Amygdala (tissue), 56 donors: ENCODE measurements at regions not wholly inside any gene's neighbourhood (a gene's known extent, or its start where the extent isn't known, plus 50 kb on each side); places are given as distances from the start of the nearest gene placed in this dataset.

Experiments used
- DNase-seq, 56 donors: peaks; one replicate each; lab custom pipeline; 2025; lab: John Stamatoyannopoulos, UW

DNA sequence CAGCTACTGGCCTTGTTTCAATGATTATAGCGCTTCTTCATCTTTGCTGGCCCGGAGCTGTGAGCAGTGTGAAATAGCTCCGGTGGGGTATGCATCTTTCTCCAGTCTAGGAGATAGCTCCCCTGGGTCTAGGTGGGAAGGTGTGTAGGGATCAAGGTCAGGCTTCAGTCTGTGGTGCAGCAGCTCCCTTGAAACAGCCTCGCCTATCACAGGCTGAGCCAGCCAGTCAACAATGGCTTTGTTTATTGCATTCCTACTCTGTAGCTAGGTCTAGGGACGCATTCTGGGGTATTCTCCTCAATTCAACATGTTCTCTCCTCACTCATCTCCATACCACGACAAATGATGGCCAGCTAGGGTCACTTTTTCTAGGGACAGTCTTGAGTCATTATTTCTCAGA, 646.8 kb upstream of the IGFBP3 start:
- DNase-seq: no peak

DNA sequence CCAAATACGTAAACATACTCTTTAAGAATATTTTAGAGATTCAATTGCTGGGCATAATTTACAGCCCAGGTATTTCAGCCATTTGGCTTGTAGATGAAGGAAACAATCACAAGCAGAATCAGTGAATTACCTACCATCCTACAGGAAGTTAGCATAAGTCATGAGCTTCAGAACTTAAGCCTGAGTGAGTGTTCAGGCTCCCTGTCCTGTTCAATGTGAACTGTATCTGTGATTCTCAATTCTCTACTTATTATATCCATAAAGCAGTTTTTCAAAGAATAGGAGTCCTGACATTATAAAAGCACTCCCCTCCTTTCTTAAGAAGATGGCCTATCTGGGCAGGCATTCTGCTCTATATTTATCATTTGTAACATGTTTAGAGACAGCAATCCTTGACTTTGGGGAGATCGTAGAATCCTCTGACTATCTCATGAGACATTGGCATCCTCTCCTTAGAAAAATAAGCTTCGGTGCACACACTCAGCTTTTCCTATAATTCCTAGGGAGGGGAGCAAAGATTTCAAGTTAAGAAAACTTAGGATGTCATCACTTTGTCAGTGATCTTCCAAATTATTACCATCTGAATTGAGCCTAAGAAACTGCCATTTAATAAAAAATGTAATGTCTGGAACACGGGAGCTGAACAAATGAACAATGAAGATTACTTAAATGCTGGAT, 645.2 kb upstream of the IGFBP3 start:
- DNase-seq: no peak

DNA sequence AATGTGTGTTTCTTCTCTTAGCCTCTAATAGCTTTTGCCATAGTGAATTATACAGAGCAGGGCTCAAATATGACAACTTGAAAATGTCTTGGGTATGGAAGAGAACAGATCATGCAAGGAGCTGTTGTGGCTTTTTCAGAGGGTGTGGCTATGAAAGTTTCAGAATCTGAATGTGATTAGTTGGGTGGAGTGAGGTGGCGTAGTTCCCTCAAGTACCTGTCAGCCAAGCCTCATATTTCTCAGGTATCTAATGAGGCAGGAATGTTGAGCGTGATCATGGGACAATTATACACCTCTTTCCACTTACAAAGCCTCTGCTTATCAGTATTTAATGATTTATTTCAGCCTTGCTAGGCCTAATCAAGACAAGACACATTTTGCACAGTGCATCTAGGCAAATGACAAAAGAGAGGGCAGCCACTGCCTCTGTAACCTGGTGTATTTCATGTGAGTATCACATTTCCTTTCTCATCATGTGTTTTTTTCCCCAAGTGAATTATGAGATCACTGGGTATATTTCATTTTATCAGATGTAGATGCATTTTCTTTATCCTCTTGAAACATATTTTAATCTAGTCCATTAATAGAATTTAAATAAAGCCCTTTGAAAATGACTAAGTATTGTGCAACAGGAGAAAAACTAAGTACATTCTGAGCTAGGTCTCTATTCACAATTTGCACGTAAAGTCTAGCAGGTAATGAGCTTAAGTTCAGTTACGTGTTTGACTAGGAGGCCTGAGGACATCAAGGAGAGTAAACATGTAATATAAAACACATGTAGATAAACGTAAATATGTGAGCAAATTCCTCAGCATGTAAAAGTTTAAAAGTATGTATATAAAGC, 644.4 kb upstream of the IGFBP3 start:
- no peak for DNase-seq

DNA sequence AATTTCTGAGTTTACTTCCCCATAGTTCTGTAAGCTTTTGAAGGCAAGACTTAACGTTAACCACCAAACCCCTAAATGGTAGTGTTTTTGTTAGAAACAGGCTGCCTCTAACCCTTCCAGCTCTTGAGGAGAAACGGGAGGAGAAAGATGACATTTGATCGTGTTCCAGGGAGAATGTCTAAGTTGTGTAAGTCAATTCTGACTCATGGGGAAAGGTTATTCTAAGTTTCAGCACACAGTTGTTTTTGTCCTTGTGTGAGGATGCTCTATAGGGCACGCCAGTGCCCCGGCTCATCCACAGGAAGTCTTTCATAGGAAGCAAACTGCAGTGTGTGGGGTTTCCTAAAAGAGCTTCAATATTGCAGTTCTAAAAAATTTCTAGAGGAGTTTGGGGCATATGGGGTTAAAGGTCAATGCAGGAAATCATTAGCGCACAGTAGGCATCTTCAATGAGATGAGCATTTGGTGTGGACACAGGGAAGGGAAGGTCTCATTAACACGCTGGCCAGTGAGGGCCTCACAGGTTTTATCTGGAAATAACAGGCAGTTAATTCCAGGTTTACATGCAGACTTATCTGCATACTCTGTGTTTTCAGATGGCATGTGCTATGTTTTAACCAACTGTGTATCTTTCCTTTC, 638.2 kb upstream of the IGFBP3 start:
- DNase-seq: no peak

DNA sequence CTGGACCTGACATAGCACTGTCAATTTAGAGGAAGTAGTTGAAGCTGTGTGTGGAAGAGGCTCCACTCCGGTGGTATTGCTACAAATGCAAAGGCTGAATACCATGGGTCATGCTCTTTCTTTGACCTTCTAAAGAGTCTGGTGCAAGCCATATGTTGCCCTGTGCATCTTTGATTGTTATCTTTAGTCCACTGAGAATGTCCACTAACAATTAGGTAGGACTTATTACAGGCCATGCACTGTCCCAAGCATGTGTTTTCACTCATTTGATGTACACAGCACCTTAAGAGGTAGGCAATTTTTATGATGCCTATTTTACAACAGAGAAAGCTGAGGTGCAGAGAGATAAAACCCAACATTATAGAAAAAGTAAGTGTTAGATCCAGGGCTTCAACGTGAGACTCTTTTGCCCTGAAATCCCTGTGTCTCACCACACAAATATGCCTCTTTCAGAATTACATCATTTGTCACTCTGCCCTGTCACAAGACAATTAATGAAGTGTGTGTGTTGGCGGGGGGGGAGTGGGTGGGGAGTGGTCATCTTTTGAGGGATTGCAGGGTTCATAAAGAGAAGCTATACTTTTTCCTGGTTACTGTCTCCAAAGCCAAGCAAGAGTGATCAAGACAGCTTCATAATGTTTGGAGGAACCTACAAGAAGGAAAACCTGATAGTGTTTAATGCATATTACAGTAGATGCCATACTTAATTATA, 637.6 kb upstream of the IGFBP3 start:
- DNase-seq: no peak

DNA sequence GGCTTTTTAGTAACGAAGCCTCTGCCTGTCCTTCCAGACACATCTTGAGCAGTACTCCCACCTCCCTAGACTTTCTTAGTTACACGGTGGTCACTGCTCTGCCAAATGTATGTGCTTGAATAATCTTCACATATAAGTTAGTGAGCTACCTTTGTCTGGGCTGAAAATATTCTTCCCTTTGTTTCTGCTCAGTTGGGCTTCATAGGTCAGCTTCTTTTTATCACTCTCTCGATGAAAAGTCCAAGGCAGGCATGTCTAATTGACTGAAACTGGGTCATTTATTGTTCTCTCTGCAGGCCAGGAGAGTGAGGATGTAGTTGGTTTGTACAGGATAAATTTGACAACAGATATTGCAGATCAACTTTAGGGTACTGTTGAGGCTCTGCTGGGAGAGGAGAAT, 636.7 kb upstream of the IGFBP3 start:
- no peak for DNase-seq

DNA sequence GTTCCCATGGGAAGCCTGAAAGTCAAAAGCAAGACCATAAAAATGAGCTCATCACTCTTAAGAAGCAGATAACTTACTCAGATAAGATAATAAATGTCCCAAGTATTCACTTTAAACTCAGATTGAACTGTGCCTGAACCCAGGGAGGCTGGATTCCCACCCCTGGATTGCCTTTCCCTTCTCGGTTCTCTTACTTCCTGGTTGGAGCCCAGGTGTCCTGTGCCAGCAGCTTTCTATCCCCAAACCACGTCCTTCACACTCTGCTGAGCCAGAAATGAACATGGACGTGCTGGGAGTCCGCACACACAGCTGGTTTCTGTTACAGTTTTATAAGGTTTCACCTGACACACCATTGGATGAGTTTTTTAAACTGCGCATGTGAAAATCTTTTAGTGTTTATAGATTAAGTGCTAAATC, 636.2 kb upstream of the IGFBP3 start:
- DNase-seq: no peak

DNA sequence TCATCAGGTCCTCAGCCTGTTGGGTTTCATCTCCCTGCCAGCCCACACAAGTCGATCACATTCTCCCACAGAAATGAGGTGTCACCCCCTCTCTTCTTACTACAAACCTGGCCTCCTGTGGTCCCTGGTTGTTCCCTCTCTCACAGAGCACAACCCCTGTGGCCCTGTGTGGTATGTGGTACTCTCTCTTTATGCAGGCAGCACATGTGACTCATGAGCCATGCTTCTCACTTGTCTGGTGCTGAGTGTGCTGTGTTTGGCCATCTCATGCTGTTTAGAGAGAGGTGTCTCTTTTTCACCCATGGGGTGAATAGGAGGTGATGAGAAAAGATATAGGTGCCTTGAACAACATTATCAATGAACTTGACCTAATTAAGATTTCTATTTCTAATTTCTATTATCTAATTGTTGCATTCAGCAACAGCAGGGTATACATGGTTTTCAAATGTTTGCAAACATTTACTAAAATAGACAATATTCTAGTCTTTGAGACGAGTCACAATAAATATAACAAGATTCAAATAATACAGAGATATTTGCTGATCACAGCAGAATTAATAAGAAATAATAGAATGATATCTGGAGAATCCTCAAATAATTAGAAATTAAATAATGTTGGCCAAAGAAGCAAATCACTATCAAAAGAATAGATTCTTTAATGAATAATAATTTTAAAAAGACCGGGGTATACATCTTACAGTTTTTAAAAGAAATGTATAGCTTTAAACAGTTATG, 633.8 kb upstream of the IGFBP3 start:
- DNase-seq: no peak

DNA sequence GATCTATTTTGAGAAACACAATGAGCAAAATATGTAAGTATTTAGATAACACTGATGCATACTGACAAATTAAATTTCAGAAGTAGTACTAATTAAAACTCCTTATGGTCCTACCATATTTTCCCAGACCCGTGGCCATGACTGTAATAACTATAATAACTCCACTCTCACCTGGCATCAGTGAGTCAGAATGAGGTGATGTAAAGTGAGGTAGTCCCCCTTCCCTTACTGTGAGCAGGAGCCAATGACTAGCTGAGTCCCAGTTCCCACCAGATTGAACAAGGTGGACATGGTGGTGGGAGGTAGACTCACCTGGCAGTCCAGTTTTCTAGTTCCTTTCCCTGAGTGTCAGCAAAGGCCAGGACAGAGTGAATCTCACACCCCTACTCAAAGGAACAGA, 630.5 kb upstream of the IGFBP3 start:
- no peak for DNase-seq

DNA sequence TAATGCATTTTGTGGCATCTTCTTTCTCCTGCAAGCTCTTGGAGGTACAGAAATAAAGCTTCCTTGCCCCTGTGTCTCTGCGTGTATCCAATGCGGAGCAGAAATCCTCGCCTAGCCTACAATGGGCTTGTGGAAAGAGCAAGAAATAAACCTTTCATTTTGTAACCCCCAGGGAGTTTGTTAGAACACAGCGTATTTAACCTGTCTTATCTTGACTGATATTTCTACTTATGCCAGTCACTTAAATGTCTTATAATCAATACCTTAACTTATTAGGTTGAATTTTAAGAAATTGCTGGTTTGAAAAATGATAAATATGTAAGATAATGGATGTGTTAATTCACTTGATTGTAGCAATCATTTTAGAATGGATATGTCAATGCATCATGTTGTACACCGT, 629.8 kb upstream of the IGFBP3 start:
- DNase-seq: no peak

DNA sequence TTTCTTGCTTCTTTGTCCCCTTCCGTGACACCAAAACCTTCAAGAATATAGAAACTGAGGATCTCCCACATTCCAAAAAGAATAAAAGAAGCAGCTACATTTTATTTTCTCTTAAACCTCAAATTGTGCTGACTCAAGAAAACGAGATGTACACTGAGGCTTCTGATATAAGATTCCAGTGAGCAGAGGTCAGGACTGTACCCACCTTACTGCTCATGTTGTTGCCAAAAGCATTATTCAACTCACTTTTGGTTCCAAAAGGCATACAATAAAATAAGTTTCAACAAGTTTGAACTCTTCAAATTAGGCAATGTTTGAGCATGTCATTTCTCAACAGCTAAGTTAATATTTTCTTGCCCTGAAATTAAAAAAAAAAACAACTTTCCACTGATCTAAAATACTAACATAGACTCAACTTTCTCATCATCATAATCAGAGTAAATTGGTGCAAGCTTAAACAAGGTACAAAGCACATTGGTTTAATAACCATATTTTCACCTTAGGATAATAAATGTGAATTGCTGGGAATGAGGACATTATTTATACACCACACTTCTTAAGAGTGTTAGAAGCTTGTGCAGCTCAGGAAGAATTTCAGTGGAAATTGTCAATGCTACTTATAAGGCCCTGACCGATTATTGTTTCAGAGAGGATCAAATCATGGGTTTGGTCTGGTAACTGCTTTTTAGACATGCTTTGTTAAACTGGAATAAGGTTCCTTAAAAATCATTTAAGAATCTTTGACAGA, 629.0 kb upstream of the IGFBP3 start:
- DNase-seq: no peak

DNA sequence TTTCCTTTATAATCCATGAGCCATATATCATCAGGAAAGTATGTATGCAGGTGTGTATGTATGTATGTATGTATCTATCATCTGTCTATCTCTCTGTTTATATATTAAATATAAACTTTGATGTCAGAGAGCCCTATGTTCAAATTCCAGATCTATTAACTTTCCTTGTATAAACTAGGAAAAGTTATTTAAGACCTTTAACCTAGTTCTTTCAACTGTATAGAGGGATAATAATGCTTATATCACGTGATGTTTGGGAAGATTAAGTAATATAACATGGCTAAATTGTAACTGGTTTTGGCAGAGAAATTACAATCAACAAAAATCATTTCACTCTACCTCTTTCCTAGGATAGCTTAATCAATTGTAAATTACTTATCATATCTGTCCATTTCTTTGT, 628.3 kb upstream of the IGFBP3 start:
- no peak for DNase-seq

DNA sequence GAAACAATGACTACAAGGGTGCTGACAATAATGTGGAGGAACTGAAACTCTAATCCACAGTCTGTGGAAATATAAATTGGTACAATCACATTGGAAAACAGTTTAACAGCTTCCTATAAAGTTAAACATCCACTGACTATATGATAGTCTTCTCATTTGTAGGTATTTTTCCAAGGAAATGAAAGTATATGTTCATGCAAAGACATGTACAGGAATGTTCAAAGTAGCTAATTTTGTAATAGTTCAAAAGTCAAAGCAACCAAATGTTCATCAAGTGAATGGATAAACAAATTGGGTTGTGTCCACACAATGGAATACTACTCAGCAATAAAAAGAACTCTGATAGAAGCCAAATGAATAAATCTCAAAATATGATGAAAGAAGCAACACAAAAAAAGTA, 626.0 kb upstream of the IGFBP3 start:
- DNase-seq: no peak

DNA sequence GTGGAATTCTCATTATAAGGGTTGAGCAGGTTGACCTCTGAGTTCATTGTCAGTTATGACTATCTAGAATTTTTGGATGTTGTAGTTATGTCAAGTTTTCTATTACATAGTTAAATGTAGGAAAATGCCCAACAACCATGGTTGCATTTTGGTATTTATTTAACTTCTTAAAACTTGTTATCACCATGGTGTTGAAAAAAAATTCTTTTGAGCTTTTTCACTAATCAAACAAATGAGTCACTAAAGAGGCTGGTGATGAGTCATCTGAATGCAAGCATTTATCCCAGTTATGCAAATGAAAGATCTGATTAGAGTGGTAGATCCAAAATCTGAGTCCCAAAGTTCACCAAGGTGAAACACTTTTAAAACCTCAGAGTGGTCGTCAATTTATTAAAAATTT, 624.7 kb upstream of the IGFBP3 start:
- DNase-seq: no peak

DNA sequence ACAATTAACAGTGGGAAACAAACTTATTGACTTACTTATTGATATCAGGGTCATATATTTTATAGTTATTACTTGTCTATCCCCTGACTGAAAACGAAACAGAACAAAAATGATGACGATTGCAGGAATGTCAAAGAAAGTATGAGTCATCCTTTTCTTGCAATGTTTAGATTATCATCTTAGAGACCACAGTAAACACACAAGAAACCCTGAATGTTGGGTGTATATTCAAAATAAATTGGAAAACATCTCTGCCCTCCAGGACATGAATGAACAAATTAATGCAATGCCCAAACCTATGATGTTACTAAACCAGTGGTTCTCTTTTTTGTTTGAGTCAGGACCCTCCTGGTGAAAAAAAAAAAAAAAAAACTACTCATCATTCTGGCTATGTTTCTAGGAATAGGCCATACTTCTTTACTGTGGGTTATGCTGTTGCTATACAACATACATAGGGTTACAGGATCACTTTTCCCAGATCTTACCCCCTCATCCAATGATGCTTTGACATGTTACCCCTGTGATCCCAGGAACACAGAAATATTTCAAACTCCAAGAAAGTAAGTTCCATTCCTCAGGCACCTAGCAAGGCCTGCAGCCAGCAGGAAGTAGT, 623.4 kb upstream of the IGFBP3 start:
- DNase-seq: no peak

DNA sequence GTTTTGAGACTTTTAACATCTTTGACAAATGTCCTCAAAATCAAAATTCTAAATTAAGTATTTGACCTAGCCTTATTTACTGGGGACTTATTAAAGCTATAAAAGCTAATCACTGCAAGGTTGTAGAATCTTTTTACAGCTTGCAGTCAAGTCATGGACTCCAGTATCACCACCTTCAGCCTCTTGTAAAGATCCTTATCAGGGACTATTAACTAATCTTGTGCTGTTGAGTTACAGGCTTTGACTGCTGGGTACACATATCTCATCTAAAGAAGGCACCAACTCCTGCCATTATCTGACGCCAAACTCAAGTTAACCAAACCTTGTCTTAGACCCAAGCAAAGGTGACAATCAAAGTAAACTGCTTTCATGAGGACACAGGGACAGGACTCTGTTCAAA, 621.0 kb upstream of the IGFBP3 start:
- DNase-seq: no peak

DNA sequence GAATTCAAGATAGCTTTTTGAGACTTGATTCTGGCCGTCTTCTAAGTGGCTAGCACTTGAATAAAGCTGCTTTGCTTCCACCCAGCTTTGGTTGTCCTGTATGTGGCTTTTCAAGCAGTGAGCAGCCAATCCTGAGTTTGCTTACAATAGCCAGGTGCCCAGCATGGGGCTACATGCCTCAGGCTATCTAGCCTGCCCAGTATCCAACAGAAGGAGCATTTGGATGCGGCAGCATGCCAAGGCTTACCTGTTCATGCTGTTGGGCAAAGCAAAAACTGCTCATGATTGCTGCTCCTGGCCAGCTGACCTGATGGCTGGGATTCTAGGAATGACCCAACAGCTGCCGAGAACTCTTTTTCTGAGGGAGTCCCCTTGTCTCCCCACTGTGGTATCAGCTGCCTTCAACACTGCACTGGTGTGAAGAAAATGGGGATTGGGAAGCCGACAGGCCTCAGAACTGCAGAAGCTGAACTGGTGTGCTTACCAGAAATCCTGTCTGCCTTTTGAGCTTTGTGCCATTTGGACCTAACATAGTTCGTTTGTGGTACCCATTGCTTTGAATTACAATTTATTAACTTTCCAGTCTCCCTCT, 618.9 kb upstream of the IGFBP3 start:
- DNase-seq: no peak

DNA sequence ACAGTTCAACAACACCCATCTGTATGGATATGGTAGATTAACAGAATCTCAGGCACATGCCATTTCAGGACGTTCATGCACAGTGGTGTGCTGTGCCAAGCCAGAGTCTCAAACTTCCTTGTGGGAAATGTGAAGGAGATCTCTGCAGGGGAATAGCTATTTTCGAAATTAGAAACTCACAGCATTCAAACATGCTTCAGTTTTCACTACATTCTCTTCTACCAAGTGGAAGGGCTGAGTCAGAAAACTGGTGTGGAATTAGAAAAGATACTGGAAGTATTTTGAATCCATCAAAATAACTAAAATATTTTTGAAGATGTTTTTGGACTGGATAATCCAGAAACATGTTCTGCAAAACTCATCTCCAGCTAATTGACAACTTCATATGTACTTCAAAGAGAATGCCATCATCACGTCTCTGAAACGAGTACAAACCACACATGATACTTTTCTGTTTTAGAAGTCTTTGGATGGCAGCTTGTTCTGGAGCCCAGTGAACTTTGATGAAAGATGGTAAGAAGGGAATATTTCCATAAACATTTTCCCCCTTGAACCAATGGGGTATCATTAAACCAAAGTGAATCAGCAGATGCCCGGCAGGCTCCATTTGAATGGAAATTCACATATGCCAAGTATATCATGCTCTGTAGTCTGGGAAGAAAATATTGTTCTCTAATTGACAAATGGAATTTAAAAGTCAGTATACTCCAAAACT, 616.3 kb upstream of the IGFBP3 start:
- no peak for DNase-seq
